ENCODE measurements at regions not wholly inside any gene's neighbourhood (a gene's known extent, or its start where the extent isn't known, plus 50 kb on each side); places are given as distances from the start of the nearest gene placed in this dataset.

- FAIRE-seq (no peak), DNase-seq (ENCODE audit: insufficient read length) (no peak)
- TF ChIP-seq POLR2AphosphoS5 (IDR thresholded peaks at IDR 0.05; ENCODE audit: low read depth, low read length): no peak
Measured at GRCh38 chr3:148223266-148223665, 474.4 kb upstream of the AGTR1 start.

- DNase-seq (ENCODE audit: insufficient read length) (no peak), FAIRE-seq (no peak)
- TF ChIP-seq POLR2A (IDR thresholded peaks at IDR 0.05; ENCODE audit: low read depth, low read length): no peak
- no peak for TF ChIP-seq POLR2AphosphoS5 (IDR thresholded peaks at IDR 0.05; ENCODE audit: low read depth, low read length)
- no peak for TF ChIP-seq TAF1 (IDR thresholded peaks at IDR 0.05; ENCODE audit: borderline replicate concordance, low read depth, low read length)
Measured at GRCh38 chr3:148226246-148226645, 471.5 kb upstream of the AGTR1 start.

- TF ChIP-seq TAF1 (IDR thresholded peaks at IDR 0.05; ENCODE audit: borderline replicate concordance, low read depth, low read length) (no peak), POLR2A (IDR thresholded peaks at IDR 0.05; ENCODE audit: low read depth, low read length) (no peak), POLR2AphosphoS5 (IDR thresholded peaks at IDR 0.05; ENCODE audit: low read depth, low read length) (no peak)
- FAIRE-seq (no peak), DNase-seq (ENCODE audit: insufficient read length) (no peak)
Measured at GRCh38 chr3:148227534-148227933, 470.2 kb upstream of the AGTR1 start.

- FAIRE-seq: no peak
- no peak for DNase-seq (ENCODE audit: insufficient read length)
- TF ChIP-seq POLR2AphosphoS5 (IDR thresholded peaks at IDR 0.05; ENCODE audit: low read depth, low read length): no peak
Measured at GRCh38 chr3:148229107-148229506, 468.6 kb upstream of the AGTR1 start.

- DNase-seq (ENCODE audit: insufficient read length) (no peak), FAIRE-seq (no peak)
- no peak for TF ChIP-seq POLR2A (IDR thresholded peaks at IDR 0.05; ENCODE audit: low read depth, low read length)
- no peak for TF ChIP-seq POLR2AphosphoS5 (IDR thresholded peaks at IDR 0.05; ENCODE audit: low read depth, low read length)
- TF ChIP-seq TAF1 (IDR thresholded peaks at IDR 0.05; ENCODE audit: borderline replicate concordance, low read depth, low read length): no peak
Measured at GRCh38 chr3:148230473-148230872, 467.2 kb upstream of the AGTR1 start.

- no peak for FAIRE-seq
- TF ChIP-seq POLR2AphosphoS5 (IDR thresholded peaks at IDR 0.05; ENCODE audit: low read depth, low read length) (no peak), TAF1 (IDR thresholded peaks at IDR 0.05; ENCODE audit: borderline replicate concordance, low read depth, low read length) (no peak), POLR2A (IDR thresholded peaks at IDR 0.05; ENCODE audit: low read depth, low read length) (no peak)
- no peak for DNase-seq (ENCODE audit: insufficient read length)
Measured at GRCh38 chr3:148232389-148232788, 465.3 kb upstream of the AGTR1 start.

GRCh38 chr3:148233403-148233802 lies 464.3 kb upstream of the AGTR1 start:
- DNase-seq (ENCODE audit: insufficient read length): no peak
- FAIRE-seq: no peak
- TF ChIP-seq POLR2AphosphoS5 (IDR thresholded peaks at IDR 0.05; ENCODE audit: low read depth, low read length) (no peak), POLR2A (IDR thresholded peaks at IDR 0.05; ENCODE audit: low read depth, low read length) (no peak), TAF1 (IDR thresholded peaks at IDR 0.05; ENCODE audit: borderline replicate concordance, low read depth, low read length) (no peak)

- DNase-seq (ENCODE audit: insufficient read length): no peak
- TF ChIP-seq TAF1 (IDR thresholded peaks at IDR 0.05; ENCODE audit: borderline replicate concordance, low read depth, low read length) (no peak), POLR2AphosphoS5 (IDR thresholded peaks at IDR 0.05; ENCODE audit: low read depth, low read length) (no peak), POLR2A (IDR thresholded peaks at IDR 0.05; ENCODE audit: low read depth, low read length) (no peak)
- no peak for FAIRE-seq
Measured at GRCh38 chr3:148234536-148234935, 463.2 kb upstream of the AGTR1 start.

GRCh38 chr3:148235566-148235965 lies 462.1 kb upstream of the AGTR1 start:
- TF ChIP-seq POLR2A (IDR thresholded peaks at IDR 0.05; ENCODE audit: low read depth, low read length) (no peak), POLR2AphosphoS5 (IDR thresholded peaks at IDR 0.05; ENCODE audit: low read depth, low read length) (no peak)
- FAIRE-seq (no peak), DNase-seq (ENCODE audit: insufficient read length) (no peak)

GRCh38 chr3:148238421-148238821 lies 459.3 kb upstream of the AGTR1 start:
- no peak for FAIRE-seq
- DNase-seq (ENCODE audit: insufficient read length): no peak
- TF ChIP-seq POLR2A (IDR thresholded peaks at IDR 0.05; ENCODE audit: low read depth, low read length) (no peak), TAF1 (IDR thresholded peaks at IDR 0.05; ENCODE audit: borderline replicate concordance, low read depth, low read length) (no peak), POLR2AphosphoS5 (IDR thresholded peaks at IDR 0.05; ENCODE audit: low read depth, low read length) (no peak)

GRCh38 chr3:148240351-148240750 lies 457.4 kb upstream of the AGTR1 start:
- TF ChIP-seq POLR2AphosphoS5 (IDR thresholded peaks at IDR 0.05; ENCODE audit: low read depth, low read length): no peak
- TF ChIP-seq POLR2A (IDR thresholded peaks at IDR 0.05; ENCODE audit: low read depth, low read length): no peak
- no peak for TF ChIP-seq TAF1 (IDR thresholded peaks at IDR 0.05; ENCODE audit: borderline replicate concordance, low read depth, low read length)
- DNase-seq (ENCODE audit: insufficient read length): no peak
- no peak for FAIRE-seq

GRCh38 chr3:148243609-148244008 lies 454.1 kb upstream of the AGTR1 start:
- FAIRE-seq (no peak), DNase-seq (ENCODE audit: insufficient read length) (no peak)
- TF ChIP-seq TAF1 (IDR thresholded peaks at IDR 0.05; ENCODE audit: borderline replicate concordance, low read depth, low read length) (no peak), POLR2A (IDR thresholded peaks at IDR 0.05; ENCODE audit: low read depth, low read length) (no peak), POLR2AphosphoS5 (IDR thresholded peaks at IDR 0.05; ENCODE audit: low read depth, low read length) (no peak)

GRCh38 chr3:148246291-148246923 lies 451.3 kb upstream of the AGTR1 start:
- DNase-seq (ENCODE audit: insufficient read length) (no peak), FAIRE-seq (no peak)
- TF ChIP-seq POLR2A (IDR thresholded peaks at IDR 0.05; ENCODE audit: low read depth, low read length): no peak
- no peak for TF ChIP-seq TAF1 (IDR thresholded peaks at IDR 0.05; ENCODE audit: borderline replicate concordance, low read depth, low read length)
- TF ChIP-seq POLR2AphosphoS5 (IDR thresholded peaks at IDR 0.05; ENCODE audit: low read depth, low read length): no peak
